ENCODE measurements at regions not wholly inside any gene's neighbourhood (a gene's known extent, or its start where the extent isn't known, plus 50 kb on each side); places are given as distances from the start of the nearest gene placed in this dataset.

DNA sequence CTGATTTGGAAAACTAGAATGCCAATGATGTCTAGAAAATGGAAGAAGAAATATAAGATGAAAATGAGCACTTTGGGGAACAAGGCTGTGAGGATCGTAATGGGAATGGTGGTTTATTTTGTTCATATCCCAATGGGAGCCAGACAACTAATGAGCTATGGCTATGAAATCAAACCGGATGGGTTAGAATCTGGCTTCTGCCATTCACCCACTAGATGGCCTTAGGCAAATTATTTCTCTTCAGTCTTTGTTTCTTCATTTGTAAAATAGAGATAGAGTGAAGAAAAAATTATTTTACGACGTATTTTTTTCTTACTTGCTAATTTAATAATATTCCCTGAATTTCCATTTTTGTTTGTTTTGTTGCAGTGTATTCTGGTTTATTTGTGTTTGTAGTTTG lies 572.1 kb upstream of the IGFBP3 start:
- TF ChIP-seq MYC (IDR thresholded peaks at IDR 0.05; ENCODE audit: low read depth, low read length): no peak
- no peak overlapping the region for H3K4me3 ChIP-seq (ENCODE audit: low read depth, low read length)
- DNase-seq (ENCODE audit: low read depth): no peak

DNA sequence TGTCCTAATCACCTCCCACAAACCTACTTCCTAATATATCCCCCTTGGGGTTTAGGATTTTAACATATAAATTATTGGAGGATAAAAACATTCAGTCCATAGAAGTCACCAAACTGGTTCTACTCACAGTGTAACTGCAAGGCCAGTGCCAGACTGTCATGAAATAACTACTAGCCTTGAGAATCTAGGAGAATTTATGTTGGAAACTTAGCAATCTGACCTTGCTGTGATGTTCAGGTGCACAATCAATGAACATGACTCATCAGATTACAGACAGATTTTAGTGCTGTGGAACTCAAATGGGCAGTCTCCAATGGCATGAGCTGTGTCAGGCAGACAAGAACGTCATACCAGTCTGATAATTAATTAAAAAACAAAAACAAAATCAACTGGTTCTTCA lies 571.4 kb upstream of the IGFBP3 start:
- no peak for DNase-seq (ENCODE audit: low read depth)
- H3K4me3 ChIP-seq (ENCODE audit: low read depth, low read length): no peak overlapping the region
- no peak for TF ChIP-seq MYC (IDR thresholded peaks at IDR 0.05; ENCODE audit: low read depth, low read length)
- no peak for TF ChIP-seq POLR2A (IDR thresholded peaks at IDR 0.05; ENCODE audit: extremely low read depth, insufficient read length)
- TF ChIP-seq, protein P1, sequence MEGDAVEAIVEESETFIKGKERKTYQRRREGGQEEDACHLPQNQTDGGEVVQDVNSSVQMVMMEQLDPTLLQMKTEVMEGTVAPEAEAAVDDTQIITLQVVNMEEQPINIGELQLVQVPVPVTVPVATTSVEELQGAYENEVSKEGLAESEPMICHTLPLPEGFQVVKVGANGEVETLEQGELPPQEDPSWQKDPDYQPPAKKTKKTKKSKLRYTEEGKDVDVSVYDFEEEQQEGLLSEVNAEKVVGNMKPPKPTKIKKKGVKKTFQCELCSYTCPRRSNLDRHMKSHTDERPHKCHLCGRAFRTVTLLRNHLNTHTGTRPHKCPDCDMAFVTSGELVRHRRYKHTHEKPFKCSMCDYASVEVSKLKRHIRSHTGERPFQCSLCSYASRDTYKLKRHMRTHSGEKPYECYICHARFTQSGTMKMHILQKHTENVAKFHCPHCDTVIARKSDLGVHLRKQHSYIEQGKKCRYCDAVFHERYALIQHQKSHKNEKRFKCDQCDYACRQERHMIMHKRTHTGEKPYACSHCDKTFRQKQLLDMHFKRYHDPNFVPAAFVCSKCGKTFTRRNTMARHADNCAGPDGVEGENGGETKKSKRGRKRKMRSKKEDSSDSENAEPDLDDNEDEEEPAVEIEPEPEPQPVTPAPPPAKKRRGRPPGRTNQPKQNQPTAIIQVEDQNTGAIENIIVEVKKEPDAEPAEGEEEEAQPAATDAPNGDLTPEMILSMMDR (IDR thresholded peaks at IDR 0.05; ENCODE audit: low read depth, low read length): no peak

DNA sequence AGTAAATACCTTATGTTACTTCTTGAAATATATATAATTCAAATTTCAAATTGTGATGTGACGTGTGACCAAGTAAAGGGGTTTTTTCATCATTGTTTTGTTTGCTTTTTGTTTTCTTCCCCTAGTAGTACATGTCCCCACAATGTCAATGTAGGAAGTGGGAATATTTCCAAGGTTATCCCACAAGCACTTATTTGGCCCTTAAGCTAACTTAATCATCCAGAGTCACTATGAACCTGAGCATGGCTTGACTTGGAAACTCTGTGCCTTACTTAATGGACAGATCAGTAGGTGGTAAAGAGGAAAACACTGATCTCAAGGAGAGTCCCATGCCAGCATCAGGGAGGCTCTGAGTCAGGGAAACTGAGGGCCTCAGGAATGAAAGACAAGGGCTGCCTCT lies 569.3 kb upstream of the IGFBP3 start:
- no peak overlapping the region for H3K4me3 ChIP-seq (ENCODE audit: low read depth, low read length)
- no peak for TF ChIP-seq MYC (IDR thresholded peaks at IDR 0.05; ENCODE audit: low read depth, low read length)
- TF ChIP-seq, protein P2, sequence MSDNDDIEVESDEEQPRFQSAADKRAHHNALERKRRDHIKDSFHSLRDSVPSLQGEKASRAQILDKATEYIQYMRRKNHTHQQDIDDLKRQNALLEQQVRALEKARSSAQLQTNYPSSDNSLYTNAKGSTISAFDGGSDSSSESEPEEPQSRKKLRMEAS (IDR thresholded peaks at IDR 0.05; ENCODE audit: low read depth, low read length): no peak
- TF ChIP-seq, protein P1 (IDR thresholded peaks at IDR 0.05; ENCODE audit: low read depth, low read length): no peak
- TF ChIP-seq POLR2A (IDR thresholded peaks at IDR 0.05; ENCODE audit: extremely low read depth, insufficient read length): no peak
- DNase-seq (ENCODE audit: low read depth): no peak

DNA sequence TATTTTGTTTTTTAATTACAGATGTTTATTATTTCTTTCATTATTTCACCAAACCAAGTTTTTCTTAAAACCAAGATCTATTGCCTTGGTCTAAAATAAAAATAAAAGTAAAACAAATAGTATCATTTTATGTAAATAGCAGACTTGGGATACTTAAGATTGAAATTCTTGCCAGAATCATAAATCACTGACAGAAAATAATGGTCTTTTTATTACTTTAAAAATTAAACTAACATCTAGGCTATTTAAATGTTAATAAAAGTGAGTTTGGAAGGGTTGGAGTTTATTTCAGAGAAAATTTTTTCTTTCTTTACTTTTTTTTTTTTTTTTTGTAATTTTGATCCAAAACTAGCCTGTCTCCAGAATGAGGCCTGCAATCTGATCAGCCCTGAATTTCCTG lies 568.0 kb upstream of the IGFBP3 start:
- H3K4me3 ChIP-seq (ENCODE audit: low read depth, low read length): no peak overlapping the region
- no peak for DNase-seq (ENCODE audit: low read depth)
- TF ChIP-seq MYC (IDR thresholded peaks at IDR 0.05; ENCODE audit: low read depth, low read length) (no peak), POLR2A (IDR thresholded peaks at IDR 0.05; ENCODE audit: extremely low read depth, insufficient read length) (no peak)
- TF ChIP-seq, protein P2 (IDR thresholded peaks at IDR 0.05; ENCODE audit: low read depth, low read length): no peak

DNA sequence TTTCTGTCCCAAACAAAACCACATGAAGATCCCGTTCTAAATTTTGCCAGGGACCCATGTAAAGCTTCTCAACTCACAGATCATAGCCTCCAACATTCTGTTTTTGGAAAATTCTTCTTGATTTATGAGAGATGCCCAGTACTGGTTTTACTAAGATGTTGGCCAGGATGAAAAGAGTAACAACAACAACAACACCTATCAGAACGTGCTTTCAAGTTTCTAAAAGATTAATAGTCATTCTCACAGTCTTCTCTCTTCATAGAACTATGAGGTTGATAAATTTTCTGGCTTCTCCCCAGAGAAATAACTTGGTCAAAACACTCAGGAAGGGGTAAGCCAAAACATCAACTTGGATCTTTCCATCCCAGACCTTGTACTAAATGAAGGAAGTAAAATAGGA lies 567.5 kb upstream of the IGFBP3 start:
- no peak overlapping the region for H3K4me3 ChIP-seq (ENCODE audit: low read depth, low read length)
- TF ChIP-seq, protein P2 (IDR thresholded peaks at IDR 0.05; ENCODE audit: low read depth, low read length): no peak
- TF ChIP-seq, protein P1 (IDR thresholded peaks at IDR 0.05; ENCODE audit: low read depth, low read length): no peak
- DNase-seq (ENCODE audit: low read depth): no peak

DNA sequence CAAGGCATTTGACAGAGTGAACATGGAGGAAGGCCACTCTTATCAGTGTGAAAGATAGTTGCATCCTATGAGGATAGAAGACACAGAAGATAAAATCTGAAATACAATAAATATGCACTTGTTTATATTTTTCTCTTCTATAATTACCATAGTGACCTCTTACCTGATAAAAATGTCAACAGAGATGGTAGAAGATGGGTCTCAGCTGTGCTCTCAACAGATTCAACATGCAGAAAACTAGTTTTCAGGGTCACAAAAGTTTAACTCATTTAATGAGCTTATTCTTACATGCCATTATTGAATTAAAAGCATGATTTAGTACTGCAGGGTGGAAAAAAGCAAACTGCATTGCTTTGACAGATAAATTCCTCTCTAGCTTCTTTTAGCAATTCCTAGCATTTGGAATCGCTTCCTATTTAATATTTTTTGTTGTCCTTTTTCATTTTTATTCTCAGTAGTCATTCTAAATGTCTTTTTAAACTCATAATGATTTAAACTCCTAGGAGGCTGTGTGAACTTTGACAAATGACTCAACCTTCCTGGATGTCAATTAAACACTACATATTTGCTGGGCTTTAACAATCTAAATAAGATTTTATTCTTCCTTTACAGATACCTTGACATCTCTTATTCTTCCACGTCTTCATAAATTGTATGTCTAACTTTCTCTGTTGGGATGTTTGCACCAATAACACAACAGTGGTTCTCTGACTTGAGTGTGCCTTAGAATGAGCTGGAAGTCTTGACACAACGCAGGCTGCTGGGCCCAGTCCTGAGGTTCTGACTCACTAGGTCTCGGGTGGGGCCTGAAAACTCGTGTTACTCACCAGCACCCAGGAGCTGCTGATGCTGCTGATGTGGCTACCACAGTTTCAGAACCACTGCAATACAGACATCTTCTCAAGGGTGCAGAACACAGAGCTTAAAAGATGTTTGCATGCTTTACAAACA lies 565.5 kb upstream of the IGFBP3 start:
- no peak for DNase-seq (ENCODE audit: low read depth)
- H3K4me3 ChIP-seq (ENCODE audit: low read depth, low read length): no peak overlapping the region
- TF ChIP-seq POLR2A (IDR thresholded peaks at IDR 0.05; ENCODE audit: extremely low read depth, insufficient read length): no peak
- TF ChIP-seq, protein P1 (IDR thresholded peaks at IDR 0.05; ENCODE audit: low read depth, low read length): no peak
- TF ChIP-seq, protein P2 (IDR thresholded peaks at IDR 0.05; ENCODE audit: low read depth, low read length): no peak
